Progenitor cell of endocrine pancreas (in vitro differentiated cells): ENCODE measurements at regions not wholly inside any gene's neighbourhood (a gene's known extent, or its start where the extent isn't known, plus 50 kb on each side); places are given as distances from the start of the nearest gene placed in this dataset.

Experiments used
- DNase-seq: peaks from one replicate; pipeline ENCODE4 v3.0.0; 2021; ENCODE audit warnings: low spot score; ENCODE audit not compliant: unreplicated experiment
- H3K27ac Mint-ChIP-seq: 2 replicates; pipeline ENCODE4 v1.8.0; 2021; ENCODE audit warnings: mild to moderate bottlenecking, moderate library complexity, mixed read lengths
- H3K27me3 Mint-ChIP-seq: 2 replicates; pipeline ENCODE4 v1.8.0; 2021; ENCODE audit warnings: mixed read lengths
- H3K36me3 Mint-ChIP-seq: 2 replicates; pipeline ENCODE4 v1.8.0; 2022; ENCODE audit warnings: mixed read lengths; ENCODE audit not compliant: insufficient read depth
- H3K4me1 Mint-ChIP-seq: 2 replicates; pipeline ENCODE4 v1.8.0; 2021; ENCODE audit warnings: low read depth, mixed read lengths
- H3K4me3 Mint-ChIP-seq: 2 replicates; pipeline ENCODE4 v1.8.0; 2021; ENCODE audit warnings: low read depth, mild to moderate bottlenecking, moderate library complexity, mixed read lengths
- H3K9me3 Mint-ChIP-seq: 2 replicates; pipeline ENCODE4 v1.8.0; 2021; ENCODE audit warnings: low read depth, mixed read lengths
- TF ChIP-seq, protein P1 (sequence below): fragments of 200-600 bp; sonication (generic); IDR thresholded peaks from one replicate; pipeline ENCODE4 v1.5.0; 2021; ENCODE audit warnings: antibody characterized with exemption, mild to moderate bottlenecking; ENCODE audit not compliant: unreplicated experiment

DNA sequence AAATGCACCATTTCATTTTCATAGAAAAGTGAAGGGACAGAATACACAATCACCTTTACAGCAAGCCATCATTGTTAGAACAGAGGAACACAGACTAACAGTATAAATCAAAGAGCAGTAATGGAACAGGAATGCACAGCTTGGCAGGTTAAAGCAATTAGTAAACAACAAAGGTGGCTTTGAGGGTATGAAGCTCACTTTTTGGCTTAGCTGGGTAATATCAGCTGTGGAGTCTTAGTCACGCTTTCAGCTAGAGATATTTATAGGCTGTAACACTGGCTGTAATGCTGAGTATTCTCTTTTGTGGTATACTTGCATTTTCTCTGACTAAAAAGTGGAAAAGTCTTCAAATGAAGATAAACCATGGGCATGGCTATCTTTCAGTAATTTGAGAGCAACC, 1780.5 kb downstream of the LRRC4C start:
- Mint-ChIP-seq H3K36me3 (peaks cover 2% of the 10 kb centered on the region), H3K9me3 (peaks cover 7% of the 10 kb centered on the region), H3K4me3 (no peak overlapping the region), H3K27ac (no peak overlapping the region), H3K27me3 (no peaks in the 10 kb centered on the region), H3K4me1 (peaks cover 5% of the 10 kb centered on the region)
- DNase-seq = no peak
- TF ChIP-seq, protein P1, sequence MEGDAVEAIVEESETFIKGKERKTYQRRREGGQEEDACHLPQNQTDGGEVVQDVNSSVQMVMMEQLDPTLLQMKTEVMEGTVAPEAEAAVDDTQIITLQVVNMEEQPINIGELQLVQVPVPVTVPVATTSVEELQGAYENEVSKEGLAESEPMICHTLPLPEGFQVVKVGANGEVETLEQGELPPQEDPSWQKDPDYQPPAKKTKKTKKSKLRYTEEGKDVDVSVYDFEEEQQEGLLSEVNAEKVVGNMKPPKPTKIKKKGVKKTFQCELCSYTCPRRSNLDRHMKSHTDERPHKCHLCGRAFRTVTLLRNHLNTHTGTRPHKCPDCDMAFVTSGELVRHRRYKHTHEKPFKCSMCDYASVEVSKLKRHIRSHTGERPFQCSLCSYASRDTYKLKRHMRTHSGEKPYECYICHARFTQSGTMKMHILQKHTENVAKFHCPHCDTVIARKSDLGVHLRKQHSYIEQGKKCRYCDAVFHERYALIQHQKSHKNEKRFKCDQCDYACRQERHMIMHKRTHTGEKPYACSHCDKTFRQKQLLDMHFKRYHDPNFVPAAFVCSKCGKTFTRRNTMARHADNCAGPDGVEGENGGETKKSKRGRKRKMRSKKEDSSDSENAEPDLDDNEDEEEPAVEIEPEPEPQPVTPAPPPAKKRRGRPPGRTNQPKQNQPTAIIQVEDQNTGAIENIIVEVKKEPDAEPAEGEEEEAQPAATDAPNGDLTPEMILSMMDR = no peak

DNA sequence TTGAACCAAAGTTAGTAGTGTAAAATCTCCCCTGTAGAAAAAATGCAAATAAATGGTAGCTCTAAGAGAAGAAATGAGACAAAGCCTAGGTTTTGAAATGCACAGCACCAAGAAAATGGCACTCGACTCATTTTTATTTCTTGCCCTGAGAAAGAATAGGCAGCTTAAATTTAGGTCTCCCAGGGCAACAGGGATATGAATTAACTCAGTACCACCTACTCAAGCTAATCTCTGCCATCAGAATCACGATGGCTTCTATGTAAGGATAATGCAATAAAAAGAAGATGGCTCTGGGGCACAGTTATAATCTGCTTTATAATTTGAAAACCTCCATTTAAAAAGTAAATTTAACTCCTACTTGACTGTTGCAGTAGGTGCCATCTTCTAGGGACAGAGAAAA, 1784.3 kb downstream of the LRRC4C start:
- Mint-ChIP-seq H3K9me3 (peaks cover 3% of the 10 kb centered on the region), H3K27ac (no peak overlapping the region), H3K27me3 (no peaks in the 10 kb centered on the region), H3K4me3 (no peak overlapping the region), H3K4me1 (no peaks in the 10 kb centered on the region), H3K36me3 (peaks cover 1% of the 10 kb centered on the region)
- TF ChIP-seq, protein P1 = no peak
- DNase-seq = no peak

DNA sequence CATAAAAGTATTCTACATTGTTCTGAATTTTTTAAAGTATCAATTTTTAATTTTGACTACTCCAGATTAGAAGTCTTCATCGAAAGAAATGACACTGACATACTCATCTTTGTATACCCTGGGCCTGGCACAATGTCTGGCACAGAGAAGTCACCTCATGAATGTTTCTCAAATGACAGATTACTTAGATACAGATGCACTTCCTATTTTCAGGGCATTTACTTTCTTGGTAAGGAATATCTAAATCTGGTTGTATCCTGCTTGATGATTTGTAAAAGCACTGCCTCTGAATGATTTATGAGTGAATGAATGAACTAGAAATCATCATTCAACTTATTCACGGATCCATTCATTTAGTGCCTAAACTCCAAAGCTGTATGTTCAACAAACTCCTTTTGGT, 1784.7 kb downstream of the LRRC4C start:
- Mint-ChIP-seq H3K4me1 (no peaks in the 10 kb centered on the region), H3K4me3 (no peak overlapping the region), H3K9me3 (no peaks in the 10 kb centered on the region), H3K27me3 (no peaks in the 10 kb centered on the region), H3K36me3 (no peaks in the 10 kb centered on the region), H3K27ac (no peak overlapping the region)
- TF ChIP-seq, protein P1 = no peak
- DNase-seq = no peak

DNA sequence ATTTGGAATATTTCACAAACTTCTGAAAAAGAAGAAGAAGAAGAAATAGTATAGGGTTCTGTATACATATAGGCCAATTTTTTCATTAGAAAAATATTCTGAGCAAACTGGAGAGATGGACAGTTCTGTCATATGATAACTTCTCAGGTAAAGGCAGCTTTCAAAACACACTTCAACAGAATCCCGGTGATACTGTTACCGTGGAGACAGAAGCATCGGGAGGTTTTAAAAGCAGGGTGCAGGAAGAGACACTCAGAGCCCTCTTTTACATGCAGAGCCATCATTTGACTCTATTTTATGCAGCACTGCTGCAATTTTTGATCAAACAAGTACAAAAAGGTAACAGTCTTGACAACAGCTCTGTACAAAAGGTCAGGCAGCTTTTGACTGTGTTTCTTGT, 1785.4 kb downstream of the LRRC4C start:
- H3K9me3 Mint-ChIP-seq = no peaks in the 10 kb centered on the region
- no peaks in the 10 kb centered on the region for H3K4me1 Mint-ChIP-seq
- no peaks in the 10 kb centered on the region for H3K36me3 Mint-ChIP-seq
- TF ChIP-seq, protein P1 = no peak
- no peak for DNase-seq
- no peaks in the 10 kb centered on the region for H3K27me3 Mint-ChIP-seq
- no peak overlapping the region for H3K4me3 Mint-ChIP-seq
- no peak overlapping the region for H3K27ac Mint-ChIP-seq

DNA sequence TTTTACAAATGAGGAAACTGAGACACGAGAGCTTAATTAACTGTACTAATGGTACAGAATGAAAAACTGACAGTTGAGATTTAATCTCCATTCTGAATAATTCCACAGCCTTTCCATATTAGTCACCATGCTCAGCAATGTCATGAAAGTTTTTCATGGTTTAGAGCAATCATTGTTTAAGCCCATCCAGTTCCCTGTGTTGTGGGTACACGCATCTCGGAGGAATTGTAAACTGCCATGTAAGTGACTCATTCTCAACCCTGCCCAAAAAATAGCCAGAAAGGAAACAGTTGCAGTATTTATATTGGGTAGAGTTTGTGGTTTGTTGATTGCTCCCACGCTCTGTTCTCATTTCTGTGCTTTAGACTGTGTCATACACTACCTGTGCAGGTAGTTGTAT, 1790.8 kb downstream of the LRRC4C start:
- Mint-ChIP-seq H3K4me3 (no peak overlapping the region), H3K4me1 (peaks cover 5% of the 10 kb centered on the region), H3K36me3 (no peaks in the 10 kb centered on the region), H3K27me3 (no peaks in the 10 kb centered on the region), H3K27ac (no peak overlapping the region), H3K9me3 (peaks cover 6% of the 10 kb centered on the region)
- TF ChIP-seq, protein P1 = no peak
- DNase-seq = no peak

DNA sequence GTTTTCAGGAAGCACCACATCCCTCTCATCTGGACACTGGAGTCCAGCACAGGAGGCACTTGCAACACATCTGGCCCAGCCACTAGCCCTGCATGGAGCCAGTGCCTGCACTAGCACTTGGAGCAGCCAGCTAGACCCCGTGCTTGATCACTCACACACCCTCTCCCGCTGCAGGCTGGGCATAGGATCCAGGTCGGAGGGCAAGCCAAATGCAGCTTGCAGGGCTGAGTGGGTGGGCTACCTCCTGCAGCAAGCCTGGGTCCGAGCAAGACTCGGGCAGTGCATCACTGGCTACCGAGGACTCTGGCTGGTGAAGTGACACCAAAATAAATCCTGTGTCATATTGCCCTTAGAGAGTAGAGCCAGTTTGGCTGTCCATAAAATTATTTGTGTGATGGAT, 1795.4 kb downstream of the LRRC4C start:
- H3K9me3 Mint-ChIP-seq = peaks cover 12% of the 10 kb centered on the region
- TF ChIP-seq, protein P1 = no peak
- H3K27me3 Mint-ChIP-seq = no peaks in the 10 kb centered on the region
- no peak for DNase-seq
- H3K36me3 Mint-ChIP-seq = peaks cover 1% of the 10 kb centered on the region
- H3K4me3 Mint-ChIP-seq = no peak overlapping the region
- H3K27ac Mint-ChIP-seq = no peak overlapping the region
- peaks cover 5% of the 10 kb centered on the region for H3K4me1 Mint-ChIP-seq
